Kidney capillary endothelial cell (primary cell): ENCODE measurements at regions not wholly inside any gene's neighbourhood (a gene's known extent, or its start where the extent isn't known, plus 50 kb on each side); places are given as distances from the start of the nearest gene placed in this dataset.
"Not testable (repeated sequence)": the region's sequence is repeated elsewhere in the genome, so short reads cannot be mapped to it uniquely, and the experiment has no call there.

Source experiments
- DNase-seq: peaks from one replicate; pipeline ENCODE4 v3.0.0-alpha.2; 2018; ENCODE audit warnings: low spot score

GRCh38 chr21:19065164-19065563 lies 661.6 kb upstream of the TMPRSS15 start:
- DNase-seq = no peak

- no peak for DNase-seq
Measured at GRCh38 chr21:19076031-19076430, 672.4 kb upstream of the TMPRSS15 start.

GRCh38 chr21:19109694-19110093 lies 706.1 kb upstream of the TMPRSS15 start:
- no peak for DNase-seq

GRCh38 chr21:19119259-19119658 lies 715.7 kb upstream of the TMPRSS15 start:
- DNase-seq = not testable (repeated sequence)

- DNase-seq = no peak
Measured at GRCh38 chr21:19120591-19120990, 717.0 kb upstream of the TMPRSS15 start.

- no peak for DNase-seq
Measured at GRCh38 chr21:19122356-19122755, 718.8 kb upstream of the TMPRSS15 start.

GRCh38 chr21:19123053-19123452 lies 719.5 kb upstream of the TMPRSS15 start:
- DNase-seq = no peak

- no peak for DNase-seq
Measured at GRCh38 chr21:19123525-19123924, 719.9 kb upstream of the TMPRSS15 start.

GRCh38 chr21:19124691-19125090 lies 721.1 kb upstream of the TMPRSS15 start:
- DNase-seq = no peak

GRCh38 chr21:19130379-19131028 lies 726.9 kb upstream of the TMPRSS15 start:
- no peak for DNase-seq

- DNase-seq = no peak
Measured at GRCh38 chr21:19141511-19141910, 737.9 kb upstream of the TMPRSS15 start.

- no peak for DNase-seq
Measured at GRCh38 chr21:19145682-19146293, 742.2 kb upstream of the TMPRSS15 start.

- no peak for DNase-seq
Measured at GRCh38 chr21:19148056-19148455, 744.5 kb upstream of the TMPRSS15 start.

GRCh38 chr21:19171585-19171984 lies 768.0 kb upstream of the TMPRSS15 start:
- DNase-seq = no peak

GRCh38 chr21:19181604-19182140 lies 778.1 kb upstream of the TMPRSS15 start:
- DNase-seq = no peak

GRCh38 chr21:19197950-19198349 lies 794.4 kb upstream of the TMPRSS15 start:
- DNase-seq = no peak

- DNase-seq = no peak
Measured at GRCh38 chr21:19198801-19199200, 795.2 kb upstream of the TMPRSS15 start.

GRCh38 chr21:19218163-19218562 lies 814.6 kb upstream of the TMPRSS15 start:
- DNase-seq = no peak

GRCh38 chr21:19224090-19224489 lies 820.5 kb upstream of the TMPRSS15 start:
- DNase-seq = no peak

- no peak for DNase-seq
Measured at GRCh38 chr21:19228226-19228625, 824.6 kb upstream of the TMPRSS15 start.

- DNase-seq = not testable (repeated sequence)
Measured at GRCh38 chr21:19233841-19234240, 830.3 kb upstream of the TMPRSS15 start.

GRCh38 chr21:19236209-19236608 lies 832.6 kb upstream of the TMPRSS15 start:
- no peak for DNase-seq

GRCh38 chr21:19237608-19238007 lies 834.0 kb upstream of the TMPRSS15 start:
- no peak for DNase-seq

GRCh38 chr21:19239696-19240095 lies 836.1 kb upstream of the TMPRSS15 start:
- no peak for DNase-seq
